ENCODE measurements at regions not wholly inside any gene's neighbourhood (a gene's known extent, or its start where the extent isn't known, plus 50 kb on each side); places are given as distances from the start of the nearest gene placed in this dataset.

GRCh38 chrX:122940199-122940598 lies 243.9 kb upstream of the GRIA3 start:
- TF ChIP-seq CTCF (IDR thresholded peaks at IDR 0.05), result no peak
- TF ChIP-seq POLR2AphosphoS5 (IDR thresholded peaks at IDR 0.05; ENCODE audit: low read depth, low read length), result no peak

Measured in Panc1 (cell line).